NCI-H1694 (cell line): ENCODE measurements at regions not wholly inside any gene's neighbourhood (a gene's known extent, or its start where the extent isn't known, plus 50 kb on each side); places are given as distances from the start of the nearest gene placed in this dataset.
"Not testable (repeated sequence)": the region's sequence is repeated elsewhere in the genome, so short reads cannot be mapped to it uniquely, and the experiment has no call there.

Experiments used
- DNase-seq: peaks from one replicate; lab custom pipeline; 2025; lab: John Stamatoyannopoulos, UW

GRCh38 chr6:18595774-18596530 lies 208.8 kb downstream of the RNF144B start:
- peak; percentile 59 for DNase-seq

- no peak for DNase-seq
These were observed 209.3 kb downstream of the RNF144B start for GRCh38 chr6:18596531-18596835.

GRCh38 chr6:18598551-18599264 lies 211.6 kb downstream of the RNF144B start:
- no peak for DNase-seq

GRCh38 chr6:18600255-18600654 lies 213.1 kb downstream of the RNF144B start:
- no peak for DNase-seq

GRCh38 chr6:18601516-18602020 lies 214.4 kb downstream of the RNF144B start:
- DNase-seq, result peak; percentile 73

GRCh38 chr6:18602931-18603330 lies 215.8 kb downstream of the RNF144B start:
- no peak for DNase-seq

- no peak for DNase-seq
These were observed 216.2 kb downstream of the RNF144B start for GRCh38 chr6:18603361-18603760.

GRCh38 chr6:18605841-18606240 lies 218.7 kb downstream of the RNF144B start:
- no peak for DNase-seq

- no peak for DNase-seq
These were observed 222.6 kb downstream of the RNF144B start for GRCh38 chr6:18609715-18610114.

GRCh38 chr6:18613319-18613925 lies 226.3 kb downstream of the RNF144B start:
- no peak for DNase-seq

- DNase-seq, result no peak
These were observed 242.4 kb downstream of the RNF144B start for GRCh38 chr6:18629571-18629970.

GRCh38 chr6:18632670-18633410 lies 245.7 kb downstream of the RNF144B start:
- DNase-seq, result no peak

GRCh38 chr6:18634912-18635311 lies 247.8 kb downstream of the RNF144B start:
- no peak for DNase-seq

GRCh38 chr6:18640134-18640533 lies 253.0 kb downstream of the RNF144B start:
- DNase-seq, result no peak

GRCh38 chr6:18640754-18641153 lies 253.6 kb downstream of the RNF144B start:
- DNase-seq, result no peak

GRCh38 chr6:18654821-18655220 lies 267.7 kb downstream of the RNF144B start:
- no peak for DNase-seq

- DNase-seq, result no peak
These were observed 269.4 kb downstream of the RNF144B start for GRCh38 chr6:18656506-18656905.

- DNase-seq, result not testable (repeated sequence)
These were observed 272.8 kb downstream of the RNF144B start for GRCh38 chr6:18659994-18660393.

- no peak for DNase-seq
These were observed 275.9 kb downstream of the RNF144B start for GRCh38 chr6:18663011-18663410.

- DNase-seq, result no peak
These were observed 277.3 kb downstream of the RNF144B start for GRCh38 chr6:18664401-18664800.

- DNase-seq, result no peak
These were observed 280.5 kb downstream of the RNF144B start for GRCh38 chr6:18667612-18668011.

GRCh38 chr6:18668994-18669393 lies 281.8 kb downstream of the RNF144B start:
- DNase-seq, result no peak
